HG03342 (cell line): ENCODE measurements at regions not wholly inside any gene's neighbourhood (a gene's known extent, or its start where the extent isn't known, plus 50 kb on each side); places are given as distances from the start of the nearest gene placed in this dataset.
A peak's percentile ranks its signal among the peaks of the same experiment; 100 is the strongest.
"Not testable (repeated sequence)": the region's sequence is repeated elsewhere in the genome, so short reads cannot be mapped to it uniquely, and the experiment has no call there.

Experiments
- ATAC-seq: cut with Tn5 transposase; IDR thresholded peaks from one replicate; pipeline ENCODE4 v1.9.1; 2021; ENCODE audit warnings: mild to moderate bottlenecking, moderate library complexity; ENCODE audit not compliant: unreplicated experiment

- no peak for ATAC-seq
These were observed 343.7 kb downstream of the SPRY2 start for GRCh38 chr13:79997244-79997643.

- ATAC-seq, result no peak
These were observed 345.6 kb downstream of the SPRY2 start for GRCh38 chr13:79995334-79995733.

- ATAC-seq, result no peak
These were observed 348.8 kb downstream of the SPRY2 start for GRCh38 chr13:79992111-79992510.

GRCh38 chr13:79990048-79990447, 350.9 kb downstream of the SPRY2 start:
- ATAC-seq, result no peak

GRCh38 chr13:79989217-79989661, 351.7 kb downstream of the SPRY2 start:
- ATAC-seq, result no peak

- ATAC-seq, result no peak
These were observed 352.4 kb downstream of the SPRY2 start for GRCh38 chr13:79988573-79988972.

- no peak for ATAC-seq
These were observed 353.2 kb downstream of the SPRY2 start for GRCh38 chr13:79987761-79988160.

GRCh38 chr13:79987323-79987722, 353.6 kb downstream of the SPRY2 start:
- no peak for ATAC-seq

- no peak for ATAC-seq
These were observed 354.0 kb downstream of the SPRY2 start for GRCh38 chr13:79986890-79987289.

GRCh38 chr13:79974935-79975650, 365.8 kb downstream of the SPRY2 start:
- ATAC-seq, result not testable (repeated sequence)

GRCh38 chr13:79973533-79973963, 367.4 kb downstream of the SPRY2 start:
- peak; percentile 90 for ATAC-seq

GRCh38 chr13:79972066-79972569, 368.8 kb downstream of the SPRY2 start:
- no peak for ATAC-seq

- no peak for ATAC-seq
These were observed 374.4 kb downstream of the SPRY2 start for GRCh38 chr13:79966493-79966895.

- no peak for ATAC-seq
These were observed 374.9 kb downstream of the SPRY2 start for GRCh38 chr13:79966059-79966458.

- no peak for ATAC-seq
These were observed 394.4 kb downstream of the SPRY2 start for GRCh38 chr13:79946556-79946955.

- no peak for ATAC-seq
These were observed 397.4 kb downstream of the SPRY2 start for GRCh38 chr13:79943346-79944023.

GRCh38 chr13:79941752-79942151, 399.2 kb downstream of the SPRY2 start:
- no peak for ATAC-seq

- ATAC-seq, result no peak
These were observed 401.2 kb downstream of the SPRY2 start for GRCh38 chr13:79939689-79940088.

GRCh38 chr13:79937771-79938216, 403.1 kb downstream of the SPRY2 start:
- no peak for ATAC-seq

GRCh38 chr13:79937311-79937710, 403.6 kb downstream of the SPRY2 start:
- no peak for ATAC-seq

GRCh38 chr13:79936368-79937136, 404.4 kb downstream of the SPRY2 start:
- ATAC-seq, result no peak
